AG09309 (cell line): ENCODE measurements at regions not wholly inside any gene's neighbourhood (a gene's known extent, or its start where the extent isn't known, plus 50 kb on each side); places are given as distances from the start of the nearest gene placed in this dataset.
"Not testable (repeated sequence)": the region's sequence is repeated elsewhere in the genome, so short reads cannot be mapped to it uniquely, and the experiment has no call there.

Experiments used
- DNase-seq: peaks from one replicate; pipeline ENCODE4 v3.0.0-alpha.2; 2010; ENCODE audit warnings: low read depth
- H3K4me3 ChIP-seq: 2 replicates; pipeline ENCODE4 v1.5.1; 2011; ENCODE audit warnings: mild to moderate bottlenecking, low read depth, low read length, moderate library complexity; ENCODE audit not compliant: control insufficient read depth
- TF ChIP-seq, protein P1 (sequence below): IDR thresholded peaks from 2 replicates; pipeline ENCODE4 v1.5.1; 2011; ENCODE audit warnings: mild to moderate bottlenecking, low read depth, low read length, inconsistent platforms; ENCODE audit not compliant: insufficient read depth, control insufficient read depth; ENCODE audit errors: missing control alignments

DNA sequence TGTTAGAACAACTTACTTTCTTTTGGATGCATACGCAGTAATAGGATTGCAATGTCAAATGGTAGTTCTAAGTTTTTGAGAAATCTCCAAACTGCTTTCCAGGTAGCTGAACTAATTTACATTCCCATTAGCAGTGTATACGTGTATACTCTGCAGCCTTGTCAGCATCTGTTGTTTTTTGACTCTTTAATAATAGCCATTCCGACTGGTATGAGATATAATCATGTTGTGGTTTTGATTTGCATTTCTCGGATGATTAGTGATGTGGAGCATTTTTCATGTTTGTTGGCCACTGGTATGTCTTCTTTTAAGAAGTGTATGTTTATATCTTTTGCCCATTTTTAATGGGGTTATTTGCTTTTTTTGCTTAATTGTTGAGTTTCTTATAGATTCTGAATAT is 76.9 kb upstream of the HNRNPA1L2 start:
- DNase-seq, H3K4me3 ChIP-seq: not testable (repeated sequence)

DNA sequence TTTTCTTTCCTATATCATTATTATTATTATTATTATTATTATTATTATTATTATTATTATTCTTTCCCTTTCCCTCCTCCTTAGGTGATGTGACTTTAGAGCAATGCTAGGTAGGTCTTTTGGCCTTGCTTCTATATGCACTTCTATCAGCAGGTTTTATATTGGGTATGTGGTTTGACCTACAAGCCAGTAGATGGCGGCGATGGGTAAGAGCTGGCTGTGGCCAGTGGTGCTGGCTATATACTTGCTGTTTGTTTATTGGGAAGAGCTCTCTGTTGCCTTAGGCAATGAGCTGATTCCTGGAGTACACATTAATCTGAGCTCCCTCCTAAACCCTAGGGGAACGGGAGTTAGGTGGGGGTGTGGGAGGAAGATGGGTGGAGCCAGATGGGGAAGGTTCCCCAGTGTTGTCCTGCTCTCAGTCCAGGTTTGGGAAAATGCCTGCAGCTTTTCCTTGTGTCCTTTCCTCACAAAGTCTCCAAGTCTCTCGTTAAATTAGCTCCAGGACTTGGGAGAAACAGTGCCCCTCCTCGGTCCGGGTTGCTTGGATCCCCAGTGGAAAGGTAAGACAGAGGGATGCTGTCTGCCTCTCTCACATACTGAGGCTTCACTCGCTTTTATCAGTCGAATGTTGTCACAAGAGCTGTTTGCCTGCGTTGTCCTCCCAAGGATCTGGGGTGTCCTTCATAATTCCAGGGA is 72.2 kb upstream of the HNRNPA1L2 start:
- H3K4me3 ChIP-seq = not testable (repeated sequence)
- DNase-seq = peak; percentile 11
- TF ChIP-seq, protein P1, sequence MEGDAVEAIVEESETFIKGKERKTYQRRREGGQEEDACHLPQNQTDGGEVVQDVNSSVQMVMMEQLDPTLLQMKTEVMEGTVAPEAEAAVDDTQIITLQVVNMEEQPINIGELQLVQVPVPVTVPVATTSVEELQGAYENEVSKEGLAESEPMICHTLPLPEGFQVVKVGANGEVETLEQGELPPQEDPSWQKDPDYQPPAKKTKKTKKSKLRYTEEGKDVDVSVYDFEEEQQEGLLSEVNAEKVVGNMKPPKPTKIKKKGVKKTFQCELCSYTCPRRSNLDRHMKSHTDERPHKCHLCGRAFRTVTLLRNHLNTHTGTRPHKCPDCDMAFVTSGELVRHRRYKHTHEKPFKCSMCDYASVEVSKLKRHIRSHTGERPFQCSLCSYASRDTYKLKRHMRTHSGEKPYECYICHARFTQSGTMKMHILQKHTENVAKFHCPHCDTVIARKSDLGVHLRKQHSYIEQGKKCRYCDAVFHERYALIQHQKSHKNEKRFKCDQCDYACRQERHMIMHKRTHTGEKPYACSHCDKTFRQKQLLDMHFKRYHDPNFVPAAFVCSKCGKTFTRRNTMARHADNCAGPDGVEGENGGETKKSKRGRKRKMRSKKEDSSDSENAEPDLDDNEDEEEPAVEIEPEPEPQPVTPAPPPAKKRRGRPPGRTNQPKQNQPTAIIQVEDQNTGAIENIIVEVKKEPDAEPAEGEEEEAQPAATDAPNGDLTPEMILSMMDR = peak; percentile 37

DNA sequence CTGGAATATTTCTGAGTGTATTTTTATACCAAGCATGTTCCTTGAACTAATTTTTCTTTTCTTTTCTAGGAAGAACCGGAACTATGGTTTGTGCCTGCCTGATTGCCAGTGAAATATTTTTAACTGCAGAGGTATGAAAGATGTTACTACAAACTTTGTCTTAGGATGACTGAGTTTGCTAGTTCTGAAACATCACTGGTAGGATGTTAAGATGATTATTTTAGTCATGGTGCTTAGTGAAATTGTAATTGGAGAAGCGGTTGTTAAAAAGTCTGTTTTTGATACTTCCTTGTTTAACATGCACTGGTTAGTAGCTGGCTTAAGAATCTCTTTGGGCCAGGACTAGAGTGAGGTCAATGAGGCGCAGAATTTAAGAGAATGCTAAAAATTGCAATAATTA is 71.1 kb upstream of the HNRNPA1L2 start:
- not testable (repeated sequence) for H3K4me3 ChIP-seq, DNase-seq

DNA sequence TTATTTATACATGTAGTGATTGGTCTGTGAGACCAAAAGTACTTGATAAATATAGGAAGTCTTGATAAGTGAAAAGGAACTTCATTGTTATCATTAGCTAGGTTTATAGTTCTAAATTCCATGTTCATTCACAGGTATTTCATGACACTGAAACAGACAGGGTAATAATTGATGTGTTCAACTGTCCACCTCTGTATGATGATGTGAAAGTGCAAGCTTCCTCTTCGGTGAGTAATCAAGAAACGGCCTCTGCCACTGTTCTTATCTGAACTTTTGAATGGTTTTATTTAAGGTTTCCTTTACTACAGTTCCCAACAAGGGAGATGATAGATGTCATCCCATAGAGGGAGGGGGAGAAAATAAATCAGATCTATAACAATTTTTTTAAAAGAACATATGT is 59.3 kb upstream of the HNRNPA1L2 start:
- not testable (repeated sequence) for DNase-seq, H3K4me3 ChIP-seq
